ENCODE measurements at regions not wholly inside any gene's neighbourhood (a gene's known extent, or its start where the extent isn't known, plus 50 kb on each side); places are given as distances from the start of the nearest gene placed in this dataset.

DNA sequence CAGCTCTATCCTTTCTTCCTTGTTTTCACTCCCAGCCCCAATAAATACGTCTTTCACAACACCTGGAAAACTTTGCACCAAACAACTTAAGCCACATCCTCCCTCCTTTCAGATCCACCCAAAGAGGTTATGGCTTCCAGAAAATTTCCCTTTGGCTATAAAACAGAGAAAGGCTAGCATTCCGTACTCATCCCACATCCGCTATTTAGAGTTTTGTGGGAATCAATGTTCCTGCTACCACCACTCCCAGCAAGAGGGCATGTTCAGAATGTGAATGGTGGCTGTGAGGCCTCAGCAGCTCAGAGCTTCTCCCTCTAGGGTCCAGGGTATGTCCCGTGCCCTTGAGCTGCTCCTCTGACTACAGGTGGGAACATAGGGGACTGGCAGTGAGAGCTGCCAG lies 214.6 kb downstream of the NCK2 start:
- TF ChIP-seq, protein P1, sequence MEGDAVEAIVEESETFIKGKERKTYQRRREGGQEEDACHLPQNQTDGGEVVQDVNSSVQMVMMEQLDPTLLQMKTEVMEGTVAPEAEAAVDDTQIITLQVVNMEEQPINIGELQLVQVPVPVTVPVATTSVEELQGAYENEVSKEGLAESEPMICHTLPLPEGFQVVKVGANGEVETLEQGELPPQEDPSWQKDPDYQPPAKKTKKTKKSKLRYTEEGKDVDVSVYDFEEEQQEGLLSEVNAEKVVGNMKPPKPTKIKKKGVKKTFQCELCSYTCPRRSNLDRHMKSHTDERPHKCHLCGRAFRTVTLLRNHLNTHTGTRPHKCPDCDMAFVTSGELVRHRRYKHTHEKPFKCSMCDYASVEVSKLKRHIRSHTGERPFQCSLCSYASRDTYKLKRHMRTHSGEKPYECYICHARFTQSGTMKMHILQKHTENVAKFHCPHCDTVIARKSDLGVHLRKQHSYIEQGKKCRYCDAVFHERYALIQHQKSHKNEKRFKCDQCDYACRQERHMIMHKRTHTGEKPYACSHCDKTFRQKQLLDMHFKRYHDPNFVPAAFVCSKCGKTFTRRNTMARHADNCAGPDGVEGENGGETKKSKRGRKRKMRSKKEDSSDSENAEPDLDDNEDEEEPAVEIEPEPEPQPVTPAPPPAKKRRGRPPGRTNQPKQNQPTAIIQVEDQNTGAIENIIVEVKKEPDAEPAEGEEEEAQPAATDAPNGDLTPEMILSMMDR (IDR thresholded peaks at IDR 0.05): no peak
- no peak for DNase-seq (ENCODE audit: low spot score)
- no peak for ATAC-seq (ENCODE audit: low FRiP score)

DNA sequence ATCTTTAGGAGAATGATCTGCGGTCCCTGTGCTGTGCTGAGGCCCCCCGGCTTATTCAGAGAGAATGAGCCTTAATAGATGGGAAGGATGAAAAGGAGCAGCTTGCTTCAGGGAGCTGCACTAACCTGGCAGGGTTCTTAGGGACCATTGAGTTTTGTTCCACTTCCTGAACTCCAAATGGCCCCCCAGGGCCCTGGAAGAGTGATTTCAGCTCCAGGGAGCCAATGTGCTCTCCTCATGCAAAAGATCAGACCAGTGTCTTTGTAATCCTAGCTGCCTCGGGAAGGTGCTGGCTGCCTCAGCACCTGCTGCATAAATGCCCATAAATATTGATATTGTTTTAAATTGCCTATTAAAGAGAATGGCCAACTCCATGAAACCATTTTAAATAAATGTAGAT lies 210.2 kb downstream of the NCK2 start:
- DNase-seq (ENCODE audit: low spot score) (no peak), ATAC-seq (ENCODE audit: low FRiP score) (no peak)
- TF ChIP-seq, protein P1 (IDR thresholded peaks at IDR 0.05): no peak

DNA sequence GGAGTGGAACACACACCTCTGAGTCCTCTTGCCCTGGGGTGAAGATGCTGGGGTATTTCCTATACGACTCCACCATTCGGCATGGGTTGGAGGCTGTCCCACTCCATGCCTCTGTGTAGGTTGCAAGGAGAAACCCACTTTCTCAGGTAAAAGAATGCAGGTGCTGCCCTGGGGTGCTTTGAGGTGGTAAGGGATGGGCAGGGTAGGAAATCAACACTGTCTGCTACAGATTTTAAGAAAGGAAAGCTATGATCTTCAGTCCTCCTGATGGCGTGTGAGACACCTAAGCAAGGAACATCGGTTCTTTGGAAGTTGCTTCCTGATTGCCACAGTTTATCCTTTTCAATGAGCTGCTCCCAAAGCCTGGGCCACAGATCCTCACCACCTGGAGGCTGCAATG lies 209.2 kb downstream of the NCK2 start:
- TF ChIP-seq, protein P1 (IDR thresholded peaks at IDR 0.05): no peak
- ATAC-seq (ENCODE audit: low FRiP score) (no peak), DNase-seq (ENCODE audit: low spot score) (no peak)

DNA sequence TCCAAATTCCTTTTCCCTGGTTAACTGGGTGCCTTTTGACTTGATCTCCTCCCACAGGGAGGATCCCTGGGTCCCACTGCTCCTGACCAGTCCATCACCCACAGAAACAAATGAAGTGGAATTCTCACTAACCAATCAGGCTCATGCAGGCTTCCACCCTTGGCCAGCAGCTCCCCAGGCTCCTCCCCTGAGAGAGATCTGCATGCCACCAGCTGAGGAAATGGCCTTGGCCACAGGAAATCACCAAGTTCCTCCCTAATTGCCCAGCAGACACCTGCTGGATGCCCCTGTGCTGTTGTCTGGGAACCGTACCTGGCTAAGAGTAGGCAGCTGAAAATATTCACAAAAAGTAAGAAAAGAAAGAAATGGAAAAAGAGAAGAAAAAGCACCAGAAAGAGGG lies 207.4 kb downstream of the NCK2 start:
- DNase-seq (ENCODE audit: low spot score): no peak
- no peak for ATAC-seq (ENCODE audit: low FRiP score)
- TF ChIP-seq, protein P1 (IDR thresholded peaks at IDR 0.05): no peak

GRCh38 chr2:105951384-105951694 lies 206.6 kb downstream of the NCK2 start:
- no peak for DNase-seq (ENCODE audit: low spot score)
- ATAC-seq (ENCODE audit: low FRiP score): no peak
- TF ChIP-seq, protein P1 (IDR thresholded peaks at IDR 0.05): no peak

DNA sequence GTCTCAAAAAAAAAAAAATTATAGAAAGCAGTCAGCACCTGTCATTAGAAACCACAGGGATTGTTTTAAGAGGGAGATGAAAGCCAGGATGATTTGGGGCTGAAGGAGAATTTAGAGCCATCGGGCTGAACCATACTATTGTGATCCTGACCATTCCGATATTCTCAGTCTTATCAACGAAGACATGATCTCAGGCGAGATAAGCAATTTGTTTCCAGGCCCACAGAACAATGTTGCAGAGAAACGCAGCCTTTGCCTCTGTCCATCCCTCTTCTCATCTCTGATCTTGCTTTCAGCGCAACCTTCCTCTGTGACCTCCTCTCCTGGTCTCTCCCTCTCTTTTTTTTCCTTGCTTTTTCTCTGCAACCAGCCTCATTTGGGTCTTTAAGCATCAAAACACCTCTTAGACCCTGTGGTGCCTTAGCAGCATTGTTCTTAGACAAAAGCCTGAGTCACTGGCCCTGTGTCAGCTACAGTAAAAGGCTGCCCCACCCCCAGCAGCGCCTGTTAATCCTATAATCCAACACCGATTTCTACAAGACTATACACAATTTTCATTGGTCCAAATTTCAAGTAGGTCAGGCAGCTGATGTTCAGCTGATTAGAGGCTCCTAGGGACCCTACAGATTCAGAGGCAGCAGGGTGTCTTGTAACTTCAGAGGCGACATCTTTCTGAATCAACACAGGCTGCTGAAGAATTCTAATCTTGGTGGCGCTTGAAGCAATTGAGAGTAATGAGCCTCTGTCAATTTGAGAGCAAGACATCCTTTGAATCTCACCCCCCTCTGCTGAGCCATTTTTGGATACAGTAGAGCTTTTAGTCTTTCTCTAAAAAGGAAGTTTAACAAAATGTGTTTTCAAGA lies 206.0 kb downstream of the NCK2 start:
- ATAC-seq (ENCODE audit: low FRiP score): no peak
- TF ChIP-seq, protein P1 (IDR thresholded peaks at IDR 0.05): no peak

DNA sequence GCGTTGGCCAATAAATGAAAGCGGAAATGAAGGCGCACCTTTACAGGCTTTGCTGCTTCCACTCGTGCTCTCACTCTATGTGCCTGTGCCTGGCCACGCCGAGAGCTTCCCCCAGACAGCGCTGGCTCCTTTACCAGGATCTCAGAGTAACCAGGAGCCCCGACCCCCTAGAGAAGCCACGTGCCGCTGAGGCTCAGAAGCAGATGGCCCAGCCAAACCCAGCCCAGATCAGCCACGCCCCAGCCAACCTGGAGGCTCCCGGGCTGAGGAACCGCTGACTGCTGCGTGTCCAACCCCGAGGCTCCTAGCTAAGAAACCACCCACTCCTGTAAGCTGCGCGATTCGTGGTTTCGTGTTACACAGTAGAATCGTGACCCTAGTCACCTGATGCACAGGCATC lies 199.3 kb downstream of the NCK2 start:
- TF ChIP-seq, protein P1 (IDR thresholded peaks at IDR 0.05): no peak
- DNase-seq (ENCODE audit: low spot score) (no peak), ATAC-seq (ENCODE audit: low FRiP score) (no peak)

More for the DNA sequence above, 206.0 kb downstream of the NCK2 start:
- DNase-seq (ENCODE audit: low spot score): no peak

Data from omental fat pad (tissue), 3 donors.